Glomerular endothelial cell (primary cell): ENCODE measurements at regions not wholly inside any gene's neighbourhood (a gene's known extent, or its start where the extent isn't known, plus 50 kb on each side); places are given as distances from the start of the nearest gene placed in this dataset.
"Not testable (repeated sequence)": the region's sequence is repeated elsewhere in the genome, so short reads cannot be mapped to it uniquely, and the experiment has no call there.

Source experiments
- DNase-seq: peaks from one replicate; pipeline ENCODE4 v3.0.0-alpha.2; 2011; ENCODE audit warnings: low read depth, low spot score; ENCODE audit errors: extremely low read depth

DNA sequence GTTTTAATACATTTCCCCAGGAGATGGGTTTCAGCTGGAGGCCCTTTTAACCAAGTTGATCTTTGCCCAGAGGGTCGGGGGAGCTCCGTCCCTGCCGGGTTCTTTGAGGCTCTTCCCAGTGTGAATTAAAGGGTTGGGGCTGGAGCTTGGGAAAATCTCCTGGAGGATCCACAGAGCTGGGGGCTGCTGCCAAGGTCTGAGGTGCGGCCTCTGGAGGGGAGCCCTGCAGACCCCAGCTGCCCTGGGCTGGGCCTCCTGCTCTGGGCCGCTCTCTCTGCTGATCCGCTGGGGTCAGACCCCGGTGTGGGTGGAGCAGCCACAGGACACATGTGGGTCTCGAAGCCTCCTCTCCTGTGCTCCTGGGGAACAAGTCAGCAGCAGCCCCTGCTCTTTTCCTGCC, 51.4 kb upstream of the SFSWAP start:
- not testable (repeated sequence) for DNase-seq

DNA sequence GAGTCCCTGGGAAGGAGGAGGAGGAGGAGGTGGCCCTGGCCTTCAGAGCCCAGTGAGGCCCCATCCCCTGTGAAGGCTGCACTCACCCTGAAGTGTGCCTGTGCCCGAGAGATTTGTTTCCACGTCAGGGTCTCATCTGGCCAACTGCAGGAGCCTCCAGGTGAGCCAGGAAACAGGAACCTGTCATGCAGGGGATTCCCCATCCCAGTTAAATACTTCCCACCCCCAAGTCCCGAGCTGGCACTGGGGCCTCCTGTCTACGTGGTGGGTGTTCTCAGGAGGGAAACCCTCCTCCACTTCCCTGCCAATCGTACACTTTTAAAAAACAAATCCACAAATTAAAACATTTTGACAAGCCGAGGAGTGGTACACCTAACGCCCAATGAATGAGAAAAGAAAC, 50.9 kb upstream of the SFSWAP start:
- not testable (repeated sequence) for DNase-seq

DNA sequence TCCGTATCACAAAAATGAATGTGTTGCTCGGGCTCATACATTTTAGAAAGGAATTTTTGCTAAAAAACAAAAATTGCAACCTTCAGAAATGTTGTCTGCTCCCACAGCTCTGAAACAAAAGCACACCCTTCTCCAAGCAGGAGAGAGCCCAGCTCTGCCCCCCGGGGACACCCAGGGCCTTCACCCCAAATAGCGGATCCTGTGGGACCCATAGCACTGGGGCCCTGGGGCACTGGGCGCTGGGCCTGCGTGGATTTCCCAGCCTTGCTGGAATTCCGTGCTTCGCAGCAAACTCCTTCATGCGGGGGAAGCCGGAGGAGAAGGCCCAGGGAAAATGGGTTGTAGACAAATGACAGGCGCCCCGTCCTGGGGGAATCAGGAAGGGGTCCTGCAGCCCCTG, 50.5 kb upstream of the SFSWAP start:
- not testable (repeated sequence) for DNase-seq
